HepG2 (cell line): ENCODE measurements at regions not wholly inside any gene's neighbourhood (a gene's known extent, or its start where the extent isn't known, plus 50 kb on each side); places are given as distances from the start of the nearest gene placed in this dataset.

Source experiments
- ATAC-seq: fragments of 200-7000 bp; cut with Tn5 transposase; 3 replicates; pipeline ENCODE4 v1.9.1; 2020; ENCODE audit warnings: mild to moderate bottlenecking, moderate library complexity
- BruUV-seq: library from RNA; stranded (reverse); fragments of 400-500 nt; replicated peaks from 2 replicates; lab custom pipeline; 2021; lab: Mats Ljungman, UMichigan
- CTCF ChIA-PET: fragments of 300-600 bp; formaldehyde crosslinking; extraction: SDS; loops from one replicate; lab custom pipeline; 2021; ENCODE audit warnings: low total read pairs, inconsistent platforms, low intra/inter-chr PET ratio; lab: Yijun Ruan, JAX
- POLR2A ChIA-PET: fragments of 350-600 bp; sonication (Branson Sonifier 250); formaldehyde crosslinking; loops from one replicate; lab custom pipeline; 2020; ENCODE audit warnings: antibody characterized with exemption, inconsistent platforms; lab: Yijun Ruan, JAX
- DNase-seq: peaks from one replicate; pipeline ENCODE4 v3.0.0-alpha.2; 2015; ENCODE audit warnings: low spot score
- FAIRE-seq: peaks from 3 replicates; lab custom pipeline; 2011; peaks lifted over from hg19 to GRCh38; lab: Jason Lieb, UNC
- H2AFZ ChIP-seq: one replicate; pipeline ENCODE4 v1.6.1; 2011; ENCODE audit warnings: low read length, inconsistent platforms
- H3K27ac ChIP-seq: fragments of 300-600 bp; 3 replicates; pipeline ENCODE4 v1.8.0; 2011; ENCODE audit warnings: mixed run types, mild to moderate bottlenecking, mixed read lengths, low read length, inconsistent platforms; ENCODE audit not compliant: insufficient read depth; ENCODE audit errors: extremely low read length
- H3K27me3 ChIP-seq, 2 experiments: fragments of 200-600 bp in 1 of 2; 2 replicates in 1 of 2; 3 replicates in 1 of 2; pipeline versions ENCODE4 v1.6.0 to v1.8.0; 2011; ENCODE audit warnings: low read length in 2 of 2, mild to moderate bottlenecking in 2 of 2, moderate library complexity in 2 of 2, inconsistent platforms in 1 of 2; ENCODE audit not compliant: insufficient read depth in 2 of 2, control insufficient read depth in 1 of 2
- H3K36me3 ChIP-seq, 2 experiments: fragments of 200-600 bp in 1 of 2; replicated peaks in 1 of 2; 2 replicates in 1 of 2; 3 replicates in 1 of 2; pipeline versions ENCODE4 v1.5.1 to v1.8.0; 2011; ENCODE audit warnings: low read length in 2 of 2, inconsistent platforms in 1 of 2; ENCODE audit not compliant: insufficient read depth in 2 of 2, control insufficient read depth in 1 of 2
- H3K4me1 ChIP-seq: 2 replicates; pipeline ENCODE4 v1.5.1; 2012; ENCODE audit warnings: low read length, inconsistent platforms; ENCODE audit not compliant: insufficient read depth
- H3K4me2 ChIP-seq: 2 replicates; pipeline ENCODE4 v1.6.0; 2011; ENCODE audit warnings: low read depth, low read length, inconsistent platforms
- H3K4me3 ChIP-seq, 3 experiments: fragments of 200-600 bp in 1 of 3; sonication (generic), shearing (Covaris generic) in 1 of 3; replicated peaks in 1 of 3; 2 replicates each; pipeline ENCODE4 v1.5.1; 2011 to 2016; ENCODE audit warnings: low read length in 3 of 3, inconsistent platforms in 2 of 3, low read depth in 2 of 3, mild to moderate bottlenecking in 2 of 3, control low read depth in 1 of 3, mixed read lengths in 1 of 3; ENCODE audit not compliant: insufficient read depth in 1 of 3
- H3K79me2 ChIP-seq: one replicate; pipeline ENCODE4 v1.6.1; 2011; ENCODE audit warnings: low read length, inconsistent platforms; ENCODE audit not compliant: insufficient read depth
- H3K9ac ChIP-seq: 2 replicates; pipeline ENCODE4 v1.6.0; 2011; ENCODE audit warnings: mild to moderate bottlenecking, low read depth, low read length, inconsistent platforms; ENCODE audit not compliant: insufficient read depth
- H3K9me3 ChIP-seq: 2 replicates; pipeline ENCODE4 v1.5.1; 2012; ENCODE audit warnings: mild to moderate bottlenecking, low read length
- H4K20me1 ChIP-seq: 2 replicates; pipeline ENCODE4 v1.6.0; 2011; ENCODE audit warnings: inconsistent platforms, mild to moderate bottlenecking, low read length, moderate library complexity; ENCODE audit not compliant: insufficient read depth
- DNMT1 ChIP-seq: sonication (generic); formaldehyde crosslinking; IDR thresholded peaks from 2 replicates; pipeline ENCODE4 v1.5.1; 2020; ENCODE audit warnings: mild to moderate bottlenecking, missing genetic modification reagents
- DPF2 ChIP-seq: sonication (generic); formaldehyde crosslinking; IDR thresholded peaks from 2 replicates; pipeline ENCODE4 v1.4.0; 2020; ENCODE audit warnings: mild to moderate bottlenecking, low read depth, missing genetic modification reagents, borderline replicate concordance
- MEF2D ChIP-seq: sonication (generic); formaldehyde crosslinking; IDR thresholded peaks from 2 replicates; pipeline ENCODE4 v1.5.1; 2020; ENCODE audit warnings: mild to moderate bottlenecking, missing genetic modification reagents
- PRPF4 ChIP-seq: fragments of 200-400 bp; formaldehyde crosslinking; IDR thresholded peaks from 2 replicates; pipeline ENCODE4 v1.6.1; 2016; ENCODE audit warnings: low read length, low read depth; ENCODE audit not compliant: poor library complexity, severe bottlenecking
- RNF2 ChIP-seq: fragments of 450-650 bp; conservative IDR thresholded peaks from 2 replicates; pipeline ENCODE4 v1.6.1; 2016; ENCODE audit warnings: low read depth
- SP2 ChIP-seq: sonication (generic); formaldehyde crosslinking; IDR thresholded peaks from 2 replicates; pipeline ENCODE4 v1.5.1; 2020; ENCODE audit warnings: mild to moderate bottlenecking, missing genetic modification reagents
- ZFY ChIP-seq: sonication (generic); formaldehyde crosslinking; IDR thresholded peaks from 2 replicates; pipeline ENCODE4 v1.4.0; 2020; ENCODE audit warnings: missing genetic modification reagents
- WGBS: methylation state at CpG from one replicate; pipeline ENCODE4 v1.1.6; 2017; ENCODE audit warnings: low lambda C conversion rate; 5-methylcytosine and 5-hydroxymethylcytosine counted together
- in situ Hi-C: cut with HindIII; loops from 2 replicates; pipeline ENCODE4 v1.10.0; 2017; ENCODE audit warnings: low pct_unique_long_range_greater_than_20kb; ENCODE audit not compliant: extremely low pct_ligation_motif_present
- intact Hi-C: fragments of 100-400 bp; cut with micrococcal nuclease; formaldehyde crosslinking; loops from one replicate; pipeline ENCODE4 v1.10.0; 2022; ENCODE audit not compliant: unreplicated experiment
- TF ChIP-seq, protein P1 (sequence below): sonication (generic); formaldehyde crosslinking; IDR thresholded peaks from 2 replicates; pipeline ENCODE4 v1.5.0; 2020; ENCODE audit warnings: mild to moderate bottlenecking, missing genetic modification reagents, borderline replicate concordance

DNA sequence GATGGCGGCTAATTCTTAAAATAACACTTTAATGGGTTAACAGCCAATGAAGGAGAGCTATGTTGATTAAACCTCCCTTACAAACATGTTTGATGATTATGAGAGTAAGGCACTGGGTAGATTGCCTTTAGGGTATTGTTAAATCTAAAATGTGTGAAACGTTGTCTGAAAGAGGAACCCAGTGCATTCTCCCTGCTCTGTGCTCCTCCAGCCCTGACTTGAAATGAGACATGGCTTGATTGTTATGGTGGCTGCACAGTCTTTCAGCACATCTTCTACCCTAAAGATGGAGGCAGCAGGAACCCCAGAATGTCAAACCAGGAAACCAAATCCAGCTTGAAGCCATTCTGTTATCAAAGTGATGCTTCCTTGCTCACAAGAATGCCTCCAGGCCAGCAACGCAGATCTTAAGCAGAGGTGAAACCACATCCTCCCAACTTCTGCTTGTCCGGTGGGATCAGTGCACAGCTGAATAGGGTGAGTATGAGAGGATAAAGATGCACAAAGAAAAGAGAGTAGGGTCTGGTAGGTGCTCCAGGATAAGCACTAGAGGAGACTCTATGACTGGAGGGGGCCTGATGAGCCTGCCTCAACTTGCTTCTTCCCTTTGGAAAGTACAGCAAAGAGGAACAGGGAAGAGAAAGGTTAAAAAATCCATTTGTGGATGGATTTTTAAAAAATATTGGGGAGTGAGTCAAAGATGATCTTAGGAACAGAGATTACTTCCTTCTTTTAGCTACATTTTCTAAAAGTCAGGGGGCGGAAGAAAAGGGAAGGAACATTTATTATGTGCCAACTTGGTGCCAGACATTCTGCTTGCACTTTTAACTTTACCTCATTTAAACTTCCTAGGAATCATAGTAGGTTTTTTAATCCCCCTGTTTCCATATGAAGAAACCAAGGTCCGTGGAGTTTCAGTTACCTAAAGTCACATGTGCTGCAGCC lies 523.0 kb downstream of the TXNL1 start:
- TF ChIP-seq DNMT1 (CRISPR knock-in tag) (no peak), MEF2D (CRISPR knock-in tag) (no peak), ZFY (CRISPR knock-in tag) (no peak), RNF2 (no peak), SP2 (CRISPR knock-in tag) (no peak), PRPF4 (no peak), DPF2 (CRISPR knock-in tag) (no peak)
- TF ChIP-seq, protein P1, sequence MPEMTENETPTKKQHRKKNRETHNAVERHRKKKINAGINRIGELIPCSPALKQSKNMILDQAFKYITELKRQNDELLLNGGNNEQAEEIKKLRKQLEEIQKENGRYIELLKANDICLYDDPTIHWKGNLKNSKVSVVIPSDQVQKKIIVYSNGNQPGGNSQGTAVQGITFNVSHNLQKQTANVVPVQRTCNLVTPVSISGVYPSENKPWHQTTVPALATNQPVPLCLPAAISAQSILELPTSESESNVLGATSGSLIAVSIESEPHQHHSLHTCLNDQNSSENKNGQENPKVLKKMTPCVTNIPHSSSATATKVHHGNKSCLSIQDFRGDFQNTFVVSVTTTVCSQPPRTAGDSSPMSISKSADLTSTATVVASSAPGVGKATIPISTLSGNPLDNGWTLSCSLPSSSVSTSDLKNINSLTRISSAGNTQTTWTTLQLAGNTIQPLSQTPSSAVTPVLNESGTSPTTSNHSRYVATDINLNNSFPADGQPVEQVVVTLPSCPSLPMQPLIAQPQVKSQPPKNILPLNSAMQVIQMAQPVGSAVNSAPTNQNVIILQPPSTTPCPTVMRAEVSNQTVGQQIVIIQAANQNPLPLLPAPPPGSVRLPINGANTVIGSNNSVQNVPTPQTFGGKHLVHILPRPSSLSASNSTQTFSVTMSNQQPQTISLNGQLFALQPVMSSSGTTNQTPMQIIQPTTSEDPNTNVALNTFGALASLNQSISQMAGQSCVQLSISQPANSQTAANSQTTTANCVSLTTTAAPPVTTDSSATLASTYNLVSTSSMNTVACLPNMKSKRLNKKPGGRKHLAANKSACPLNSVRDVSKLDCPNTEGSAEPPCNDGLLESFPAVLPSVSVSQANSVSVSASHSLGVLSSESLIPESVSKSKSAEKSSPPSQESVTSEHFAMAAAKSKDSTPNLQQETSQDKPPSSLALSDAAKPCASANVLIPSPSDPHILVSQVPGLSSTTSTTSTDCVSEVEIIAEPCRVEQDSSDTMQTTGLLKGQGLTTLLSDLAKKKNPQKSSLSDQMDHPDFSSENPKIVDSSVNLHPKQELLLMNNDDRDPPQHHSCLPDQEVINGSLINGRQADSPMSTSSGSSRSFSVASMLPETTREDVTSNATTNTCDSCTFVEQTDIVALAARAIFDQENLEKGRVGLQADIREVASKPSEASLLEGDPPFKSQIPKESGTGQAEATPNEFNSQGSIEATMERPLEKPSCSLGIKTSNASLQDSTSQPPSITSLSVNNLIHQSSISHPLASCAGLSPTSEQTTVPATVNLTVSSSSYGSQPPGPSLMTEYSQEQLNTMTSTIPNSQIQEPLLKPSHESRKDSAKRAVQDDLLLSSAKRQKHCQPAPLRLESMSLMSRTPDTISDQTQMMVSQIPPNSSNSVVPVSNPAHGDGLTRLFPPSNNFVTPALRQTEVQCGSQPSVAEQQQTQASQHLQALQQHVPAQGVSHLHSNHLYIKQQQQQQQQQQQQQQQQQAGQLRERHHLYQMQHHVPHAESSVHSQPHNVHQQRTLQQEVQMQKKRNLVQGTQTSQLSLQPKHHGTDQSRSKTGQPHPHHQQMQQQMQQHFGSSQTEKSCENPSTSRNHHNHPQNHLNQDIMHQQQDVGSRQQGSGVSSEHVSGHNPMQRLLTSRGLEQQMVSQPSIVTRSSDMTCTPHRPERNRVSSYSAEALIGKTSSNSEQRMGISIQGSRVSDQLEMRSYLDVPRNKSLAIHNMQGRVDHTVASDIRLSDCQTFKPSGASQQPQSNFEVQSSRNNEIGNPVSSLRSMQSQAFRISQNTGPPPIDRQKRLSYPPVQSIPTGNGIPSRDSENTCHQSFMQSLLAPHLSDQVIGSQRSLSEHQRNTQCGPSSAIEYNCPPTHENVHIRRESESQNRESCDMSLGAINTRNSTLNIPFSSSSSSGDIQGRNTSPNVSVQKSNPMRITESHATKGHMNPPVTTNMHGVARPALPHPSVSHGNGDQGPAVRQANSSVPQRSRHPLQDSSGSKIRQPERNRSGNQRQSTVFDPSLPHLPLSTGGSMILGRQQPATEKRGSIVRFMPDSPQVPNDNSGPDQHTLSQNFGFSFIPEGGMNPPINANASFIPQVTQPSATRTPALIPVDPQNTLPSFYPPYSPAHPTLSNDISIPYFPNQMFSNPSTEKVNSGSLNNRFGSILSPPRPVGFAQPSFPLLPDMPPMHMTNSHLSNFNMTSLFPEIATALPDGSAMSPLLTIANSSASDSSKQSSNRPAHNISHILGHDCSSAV, result no peak
- Histone ChIP-seq H3K4me1 (no peaks in the 10 kb centered on the region), H3K9me3 (peaks cover 96% of the 10 kb centered on the region), H3K27me3 (no peaks in the 10 kb centered on the region), H3K4me2 (no peak overlapping the region), H2AFZ (no peak overlapping the region), H3K4me3 (no peak overlapping the region), H3K79me2 (no peaks in the 10 kb centered on the region), H3K27ac (no peak overlapping the region), H3K36me3 (no peaks in the 10 kb centered on the region), H3K9ac (no peak overlapping the region), H4K20me1 (no peaks in the 10 kb centered on the region)
- intact Hi-C loops, result no loop called here
- FAIRE-seq, result no peak
- ATAC-seq, result no peak
- CTCF ChIA-PET, result no interaction called here
- in situ Hi-C loops, result no loop called here
- POLR2A ChIA-PET, result no interaction called here
- WGBS, result 18% methylated on average over 6 of the region's 6 CpGs
- no TSS peak for BruUV-seq
- no peak for DNase-seq
